NCI-H2171 (cell line): ENCODE measurements at regions not wholly inside any gene's neighbourhood (a gene's known extent, or its start where the extent isn't known, plus 50 kb on each side); places are given as distances from the start of the nearest gene placed in this dataset.

Source experiments
- DNase-seq: peaks from one replicate; lab custom pipeline; 2025; lab: John Stamatoyannopoulos, UW

DNA sequence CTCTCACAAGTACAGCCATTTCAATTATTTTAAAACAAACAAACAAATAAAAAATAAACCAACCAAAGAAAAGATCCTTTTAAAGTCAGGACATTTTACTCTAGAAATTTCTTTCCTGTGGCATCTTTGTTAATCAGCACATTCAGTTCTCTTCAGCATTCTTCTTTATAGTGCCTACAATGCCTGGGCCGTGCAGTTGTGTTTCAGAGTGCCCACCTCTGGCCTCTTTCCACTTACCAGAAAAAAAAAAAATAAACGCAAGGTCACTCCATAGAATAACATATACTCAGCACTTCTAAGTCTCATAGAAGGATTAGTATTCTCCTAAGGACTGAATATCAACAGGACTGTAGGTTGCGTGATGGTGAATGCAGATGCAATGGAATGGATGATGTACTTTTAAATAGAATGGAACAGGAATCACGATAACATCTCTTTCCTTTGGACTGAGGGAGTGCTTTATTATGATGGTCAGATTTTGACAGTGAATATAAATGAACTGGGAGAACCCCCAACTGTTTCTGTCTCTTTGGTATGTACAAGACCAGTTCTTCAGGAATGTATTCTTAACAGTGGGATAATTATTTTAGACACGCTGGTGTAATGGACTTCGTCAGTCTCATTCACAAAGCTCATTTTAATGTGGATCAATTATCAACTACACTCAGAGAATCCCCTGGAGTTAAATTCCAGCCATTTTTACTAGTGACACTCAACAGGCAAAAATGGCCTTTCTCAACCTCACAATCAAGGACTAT lies 125.0 kb upstream of the NBEA start:
- no peak for DNase-seq

DNA sequence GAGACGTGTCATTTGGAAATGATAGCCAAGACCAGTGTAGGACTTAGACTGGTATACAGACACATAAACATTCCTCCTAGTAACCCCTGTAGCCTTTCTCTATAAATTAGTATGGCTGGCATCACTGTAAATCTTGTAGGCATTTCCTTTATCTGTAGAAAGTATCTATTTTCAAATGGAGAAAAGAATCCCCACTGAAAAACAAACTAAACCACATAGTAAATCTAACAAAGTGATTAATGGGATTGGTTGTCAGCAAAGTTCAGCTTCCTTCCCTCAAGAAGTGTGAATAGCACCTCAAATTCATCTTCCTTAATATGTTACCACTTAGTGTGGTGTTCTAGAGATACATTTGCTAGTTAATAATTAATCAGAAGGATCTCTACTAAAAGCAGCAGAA lies 119.4 kb upstream of the NBEA start:
- no peak for DNase-seq

DNA sequence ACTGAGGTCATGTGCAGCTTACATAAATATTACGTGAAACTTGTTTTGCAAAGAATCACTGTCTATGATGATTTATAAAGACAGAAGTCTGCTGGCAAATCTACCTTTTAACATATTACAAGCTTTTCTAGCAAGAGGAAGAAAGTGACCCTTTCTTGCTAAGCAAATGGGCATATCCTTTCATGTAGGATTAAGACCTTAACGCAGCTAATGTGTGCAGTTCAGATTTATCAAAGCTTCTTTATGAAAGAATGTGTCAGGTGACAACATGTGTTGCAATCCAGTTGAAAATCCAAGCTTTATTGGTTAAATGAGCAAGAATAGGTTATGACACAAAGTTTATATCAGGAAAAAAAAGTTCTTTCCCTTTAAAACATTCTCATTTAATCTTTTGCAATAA lies 115.6 kb upstream of the NBEA start:
- no peak for DNase-seq

DNA sequence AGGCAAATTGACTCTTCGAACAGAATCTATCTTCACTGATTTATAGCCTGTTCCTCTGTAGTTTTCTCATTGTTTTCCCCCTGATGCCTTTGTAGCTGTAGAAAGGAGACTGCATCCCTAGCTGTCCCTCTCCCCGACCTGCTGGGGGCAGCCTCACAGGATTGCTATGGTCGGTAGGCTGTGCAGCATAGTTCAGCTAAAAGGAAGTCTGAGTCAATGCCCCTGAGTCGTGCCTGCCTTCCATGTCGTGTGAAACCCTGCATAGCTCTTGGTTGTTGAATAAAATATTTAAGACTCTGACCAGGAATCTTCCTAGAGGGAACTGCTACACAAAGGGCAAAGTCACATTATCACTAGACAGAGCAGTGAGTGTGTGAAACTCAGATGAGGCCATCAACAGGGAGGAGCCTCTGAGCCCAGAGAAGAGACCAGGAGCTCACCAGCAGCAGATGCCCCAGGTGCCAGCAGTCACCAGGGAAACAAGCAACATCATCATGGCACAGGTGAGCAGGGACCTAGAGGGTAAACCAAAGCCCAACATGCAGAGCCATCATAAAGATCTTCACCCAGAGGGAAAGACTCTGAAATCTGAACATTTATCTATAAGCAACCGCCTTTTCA lies 108.4 kb upstream of the NBEA start:
- DNase-seq = no peak

DNA sequence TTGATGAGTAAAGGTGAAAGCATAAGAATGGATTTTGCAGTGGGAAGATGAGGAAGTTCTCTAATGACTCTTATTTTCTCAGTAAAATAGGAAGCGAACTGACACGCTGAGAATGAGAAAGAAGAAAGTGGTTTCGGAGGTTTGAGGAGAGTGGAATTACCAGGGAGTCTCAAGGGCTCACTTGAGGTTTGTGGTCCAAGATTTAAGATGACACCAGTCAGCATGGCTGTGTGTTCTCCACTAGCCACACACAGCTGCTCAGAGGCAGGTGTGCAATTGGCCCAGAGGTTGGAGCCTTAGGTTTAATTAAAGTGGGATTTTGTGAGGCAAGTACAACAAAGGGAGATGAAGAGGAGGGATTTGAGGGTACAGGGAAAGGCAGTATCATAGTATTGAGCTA lies 99.6 kb upstream of the NBEA start:
- no peak for DNase-seq

DNA sequence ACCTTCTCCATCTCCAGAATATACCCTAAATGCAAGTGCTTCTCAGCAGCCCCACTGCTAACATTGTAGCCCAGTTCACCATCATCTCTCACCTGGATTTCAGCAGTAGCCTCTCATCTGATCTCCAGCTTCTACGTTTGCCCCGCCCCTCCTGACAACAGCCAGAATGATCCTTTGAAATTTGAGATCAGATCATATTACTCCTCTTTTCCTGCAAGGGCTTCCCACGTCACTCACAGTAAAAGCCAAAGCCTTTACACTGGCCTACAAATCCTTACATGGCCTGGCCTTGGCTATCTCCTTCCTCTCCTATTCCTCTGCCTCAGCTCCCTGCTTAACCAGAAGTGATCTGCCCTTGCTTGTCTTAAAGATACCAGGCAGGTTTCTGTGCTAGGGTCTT lies 94.3 kb upstream of the NBEA start:
- no peak for DNase-seq

DNA sequence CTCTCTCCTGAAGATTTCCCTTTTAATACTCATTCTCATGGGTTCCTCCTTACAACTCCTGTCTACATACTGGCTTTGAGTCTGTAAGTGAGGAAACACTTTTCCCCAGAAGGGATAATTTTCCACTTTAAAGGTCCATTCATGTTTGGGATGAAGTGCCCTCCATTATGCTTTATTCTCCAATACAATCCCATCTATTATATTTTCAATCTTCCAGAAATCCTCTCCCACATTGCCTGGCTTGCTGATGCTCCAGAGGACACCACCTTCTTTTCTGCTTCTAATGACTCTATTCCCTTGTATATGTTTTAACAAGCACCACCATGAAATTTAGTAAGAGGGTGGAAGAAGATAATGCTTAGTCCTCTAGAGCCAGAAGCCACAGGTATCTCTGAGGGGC lies 92.7 kb upstream of the NBEA start:
- no peak for DNase-seq

DNA sequence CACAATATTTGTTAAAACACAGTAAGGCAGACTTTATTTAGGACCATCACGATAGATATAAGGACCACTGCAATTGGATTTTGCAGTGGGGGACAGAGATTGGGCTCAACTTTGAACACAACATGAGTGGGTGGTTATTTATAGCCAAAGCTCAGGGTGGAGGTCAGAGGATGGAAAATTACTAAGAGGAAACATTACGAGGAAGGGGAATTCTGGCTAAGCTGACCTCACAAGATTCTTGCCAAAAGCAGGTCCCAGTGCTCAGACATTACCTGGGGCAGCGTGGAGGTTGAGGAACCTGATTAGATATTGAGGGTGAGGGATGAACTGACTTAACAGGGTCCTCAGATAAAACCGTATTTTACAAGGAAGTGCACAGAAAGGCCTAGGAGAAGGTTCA lies 88.9 kb upstream of the NBEA start:
- no peak for DNase-seq

DNA sequence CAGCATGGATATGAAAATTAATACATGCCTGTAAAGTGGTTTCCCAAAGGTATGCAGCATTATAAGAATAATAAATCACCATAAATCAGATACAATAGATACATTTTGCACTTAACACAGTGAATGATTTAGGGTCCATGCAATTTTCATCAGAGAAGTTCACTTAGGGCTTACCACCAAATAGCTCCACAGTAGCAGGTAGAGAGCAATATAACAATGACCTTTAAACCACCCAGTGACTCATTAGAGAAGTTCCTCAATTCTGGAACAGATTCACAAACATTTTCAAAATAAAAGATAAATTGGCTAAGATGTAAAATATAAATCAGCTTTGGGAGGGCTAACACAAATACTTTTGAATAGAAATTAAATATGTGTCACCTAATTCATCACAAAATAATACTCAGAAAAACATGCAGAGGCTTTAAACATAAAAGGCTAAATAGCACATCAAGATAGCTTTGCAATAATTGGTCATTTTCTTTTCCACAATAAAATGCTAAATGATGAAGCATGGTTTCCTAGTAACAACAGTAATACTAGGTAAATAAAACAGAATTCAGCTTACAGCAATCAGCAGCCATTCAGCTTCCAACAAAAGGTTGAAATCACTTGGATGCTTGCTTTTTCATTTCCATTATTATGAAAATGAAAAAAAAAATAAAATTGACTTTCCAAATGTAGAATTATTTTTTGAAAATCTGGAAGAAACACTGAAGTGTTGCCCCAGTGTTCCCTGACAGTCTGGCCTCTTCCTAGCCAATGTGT lies 84.3 kb upstream of the NBEA start:
- DNase-seq = no peak

DNA sequence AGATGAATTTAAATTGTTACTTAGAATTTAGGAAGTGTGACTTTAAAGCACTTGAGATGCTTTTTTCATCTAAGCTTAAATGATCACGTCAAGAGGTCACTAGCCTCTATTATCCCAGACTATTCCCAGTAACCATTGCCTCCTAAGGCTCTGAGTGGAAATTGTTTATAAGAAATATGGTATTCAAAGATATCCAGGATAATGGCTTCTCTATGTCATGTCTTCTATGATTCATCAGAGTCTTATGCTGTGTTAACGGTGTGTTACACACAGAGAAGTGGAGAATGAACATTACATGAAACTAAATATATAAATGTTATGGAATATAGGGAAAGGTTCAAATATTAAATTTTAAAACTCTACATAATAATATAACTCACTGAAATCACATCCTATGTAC lies 79.8 kb upstream of the NBEA start:
- DNase-seq = no peak

DNA sequence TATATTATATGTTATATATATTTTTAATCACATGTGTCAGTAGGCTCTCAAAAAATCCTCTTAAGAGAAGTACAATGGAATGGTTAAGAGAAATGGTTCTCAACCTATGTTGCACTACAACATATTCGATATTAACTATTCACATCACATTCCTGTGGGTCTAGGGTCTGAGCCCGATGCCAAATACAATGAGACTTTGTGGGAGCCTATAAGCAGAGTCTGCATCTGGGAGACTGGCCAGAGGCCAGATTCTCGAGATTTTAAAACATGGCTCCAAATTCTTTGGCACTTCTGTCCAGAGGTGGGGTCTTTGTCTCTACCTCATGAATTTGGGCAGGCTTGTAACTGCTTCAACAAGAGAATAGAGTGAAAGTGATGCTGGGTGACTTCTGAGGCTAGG lies 79.4 kb upstream of the NBEA start:
- no peak for DNase-seq

DNA sequence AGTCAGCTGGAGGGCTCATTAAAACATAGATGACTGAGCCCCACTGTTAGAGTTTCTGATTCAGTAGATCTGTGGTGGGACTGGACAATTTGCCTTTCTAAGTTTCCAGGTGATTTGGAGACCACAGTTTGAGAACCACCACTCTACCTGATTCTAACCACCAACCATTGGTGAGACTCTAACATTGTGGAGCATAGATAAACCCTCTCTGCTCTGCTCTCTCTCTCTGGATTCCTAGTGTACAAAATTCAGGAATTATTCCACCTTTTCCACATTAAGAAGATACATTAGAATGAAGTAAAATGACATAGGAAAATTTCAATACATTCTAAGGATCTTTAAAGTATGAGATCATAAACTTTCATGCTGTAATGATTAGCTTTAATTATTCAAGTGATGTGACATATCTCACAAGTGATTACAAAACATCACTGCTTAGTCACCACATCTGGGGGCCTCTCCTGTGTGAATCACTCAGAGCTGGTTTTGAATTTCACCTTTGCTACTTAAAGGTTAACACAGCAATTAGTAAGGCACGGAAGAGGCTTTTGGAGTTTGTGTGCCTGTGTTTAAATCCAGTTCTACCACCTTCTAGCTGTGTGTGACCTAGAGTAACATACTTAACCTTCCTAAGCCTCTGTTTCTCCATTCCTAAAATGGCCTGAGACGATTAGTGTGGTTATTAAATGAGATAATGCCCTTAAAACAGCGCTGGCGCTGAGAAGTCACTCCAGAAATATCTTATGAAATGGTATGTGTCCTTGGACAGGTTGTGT lies 78.5 kb upstream of the NBEA start:
- peak; percentile 10 for DNase-seq

DNA sequence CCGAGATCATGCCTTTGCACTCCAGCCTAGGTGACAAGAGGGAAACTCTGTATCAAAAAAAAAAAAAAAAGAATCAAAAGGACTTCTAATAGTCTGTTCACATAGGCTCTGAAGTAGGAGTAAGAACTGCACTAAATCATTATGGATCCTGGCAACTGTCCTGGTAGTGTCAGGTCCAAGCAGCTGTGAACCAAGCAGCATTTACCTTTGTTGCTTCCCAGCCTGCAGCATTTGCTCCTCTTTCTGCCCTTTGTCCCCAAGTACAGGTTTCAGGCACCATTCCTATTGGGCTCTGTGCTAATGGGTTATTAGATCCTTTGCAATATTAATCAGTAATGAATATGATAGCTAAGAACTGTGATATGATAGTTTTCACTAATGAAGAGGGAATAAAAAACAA lies 77.4 kb upstream of the NBEA start:
- DNase-seq = no peak

DNA sequence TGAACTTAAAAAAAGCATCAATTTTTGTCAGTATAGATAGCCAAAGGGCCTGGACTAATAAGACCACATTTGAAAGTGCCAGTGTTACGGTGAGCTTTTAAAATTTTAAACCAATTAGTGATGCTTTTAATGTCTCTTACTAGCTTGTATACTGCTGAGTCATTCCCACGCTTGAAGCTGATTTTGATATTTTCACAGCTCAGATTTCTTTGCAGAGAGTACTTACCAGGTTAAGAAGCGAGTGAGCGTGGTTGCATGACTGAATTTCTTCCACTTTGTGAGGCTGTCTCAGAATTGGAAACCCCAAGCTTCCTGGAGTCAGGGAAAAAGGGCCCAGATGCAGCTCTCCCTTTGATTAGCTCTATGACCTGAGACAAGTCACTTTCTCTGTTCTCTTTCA lies 74.5 kb upstream of the NBEA start:
- DNase-seq = no peak

DNA sequence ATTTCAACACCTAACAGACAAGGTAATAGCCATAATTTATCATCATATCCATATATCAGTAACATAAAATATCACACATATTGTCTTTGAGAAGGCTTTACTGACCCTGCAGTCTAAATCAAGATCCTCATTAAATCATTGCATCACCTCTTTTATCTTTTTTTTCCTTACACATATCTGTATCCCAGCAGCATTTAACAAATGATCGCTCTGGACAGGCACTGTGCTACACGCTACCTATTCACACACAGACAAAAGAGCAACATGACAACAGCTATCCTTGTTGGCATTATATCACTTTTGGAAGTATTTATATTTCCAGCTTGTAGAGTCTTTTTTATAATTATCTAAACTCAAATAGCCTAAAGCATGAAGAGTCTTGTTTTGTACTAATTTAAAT lies 73.3 kb upstream of the NBEA start:
- no peak for DNase-seq

DNA sequence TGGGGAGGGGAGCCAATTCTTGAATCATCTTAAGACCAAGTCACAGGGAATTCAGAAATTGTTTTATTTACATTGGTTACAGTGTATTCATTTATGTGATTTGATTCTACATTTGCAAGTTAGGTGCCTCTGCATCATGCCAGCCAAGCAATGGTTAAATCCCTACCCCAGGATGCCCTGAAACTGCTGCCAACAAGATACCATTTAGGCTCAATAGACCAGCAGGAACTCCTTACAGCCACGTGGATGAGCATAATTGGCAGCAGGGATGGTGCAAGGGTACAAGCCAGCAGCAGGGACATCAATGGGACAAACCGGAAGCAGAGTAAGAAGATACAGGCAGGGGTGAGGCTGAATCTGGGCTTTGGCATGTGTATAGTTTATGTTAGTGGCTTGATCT lies 72.4 kb upstream of the NBEA start:
- no peak for DNase-seq

DNA sequence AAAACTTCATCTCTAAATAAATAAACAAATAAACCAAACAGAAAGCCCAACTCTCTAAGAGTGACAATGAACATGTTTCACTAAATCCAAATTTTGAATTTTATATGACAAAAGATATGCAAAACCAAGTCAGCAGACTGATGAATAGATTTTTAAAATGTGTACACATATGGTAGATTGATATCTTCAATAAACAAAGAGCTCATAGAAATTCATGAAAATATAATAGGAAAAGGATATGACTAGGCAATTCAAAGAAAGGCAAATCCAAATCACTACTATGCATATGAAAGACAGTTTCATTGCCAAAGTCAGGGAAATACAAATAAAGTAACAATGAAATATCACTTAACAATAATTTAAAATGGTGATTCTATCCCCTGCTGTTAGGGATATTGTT lies 63.7 kb upstream of the NBEA start:
- DNase-seq = no peak

DNA sequence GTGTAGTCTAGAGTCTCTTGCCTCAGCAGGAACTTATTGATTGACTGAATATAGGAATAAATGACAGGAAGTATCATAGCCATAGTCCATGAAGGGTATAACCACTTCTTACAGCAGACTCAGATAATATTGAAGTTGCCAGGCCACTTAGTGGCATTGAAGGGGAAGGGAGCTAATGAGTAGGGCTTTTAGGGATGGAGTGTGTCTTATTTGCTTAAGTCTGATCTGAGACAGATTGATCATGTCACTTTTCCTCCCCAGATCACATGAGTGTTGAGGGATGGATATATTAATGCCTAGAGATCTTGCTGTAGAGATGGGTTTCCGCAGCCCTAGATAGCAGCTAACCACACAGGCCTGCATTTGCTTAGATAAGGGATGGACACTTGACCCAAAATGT lies 62.2 kb upstream of the NBEA start:
- DNase-seq = no peak

DNA sequence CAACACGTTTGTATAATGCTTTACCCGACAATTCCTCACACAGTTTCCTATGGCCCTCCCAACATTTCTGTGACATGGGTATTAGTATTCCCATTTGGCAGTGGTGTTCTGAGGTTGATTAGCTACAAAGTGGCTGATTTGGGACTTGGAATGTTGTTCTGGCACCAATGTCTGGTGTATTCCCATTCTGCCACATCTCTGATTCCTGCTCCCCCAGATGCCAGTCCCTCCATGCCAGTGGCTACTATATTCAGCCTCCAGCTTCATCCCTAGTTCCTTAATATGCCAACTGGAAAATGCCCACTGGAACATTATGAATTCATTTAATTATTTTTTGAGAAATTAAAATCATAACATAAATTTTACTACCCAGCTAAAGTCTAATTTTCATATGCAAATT lies 60.6 kb upstream of the NBEA start:
- no peak for DNase-seq

DNA sequence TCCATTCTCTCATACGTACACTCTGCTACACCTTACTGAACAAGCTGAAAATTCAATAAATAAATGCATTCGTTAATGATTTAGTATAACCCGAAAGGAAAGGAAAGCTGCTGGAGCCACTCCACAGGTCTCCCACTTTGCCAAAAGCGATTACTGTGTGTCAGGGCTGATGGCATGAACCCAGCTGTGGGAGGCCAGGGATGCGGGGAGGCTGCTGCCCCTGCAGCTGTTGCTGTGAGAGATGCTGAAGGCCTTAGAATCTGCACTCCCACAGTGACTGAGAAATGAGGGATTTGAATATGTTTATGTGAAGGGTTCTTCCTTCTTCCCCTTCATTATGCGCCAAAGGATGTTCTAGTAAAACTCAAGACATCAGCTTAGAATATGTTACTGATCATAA lies 58.7 kb upstream of the NBEA start:
- no peak for DNase-seq

DNA sequence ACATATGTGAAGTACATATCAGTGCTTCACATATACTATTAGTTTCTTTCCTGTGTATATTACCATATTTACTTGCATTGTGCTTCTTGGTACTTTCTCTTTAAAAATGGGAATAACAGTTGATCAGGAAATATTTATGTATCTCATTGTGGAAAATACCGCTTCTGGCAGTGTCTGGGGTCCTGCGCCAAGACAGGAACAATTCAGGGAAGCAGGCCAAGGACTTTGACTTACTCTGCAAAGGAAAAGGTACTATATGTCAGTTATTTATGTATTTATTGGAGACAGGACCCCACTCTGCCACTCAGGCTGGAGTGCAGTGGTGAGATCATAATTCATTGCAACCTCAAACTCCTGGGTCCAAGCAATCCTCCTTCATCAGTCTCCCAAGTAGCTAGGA lies 57.7 kb upstream of the NBEA start:
- no peak for DNase-seq

DNA sequence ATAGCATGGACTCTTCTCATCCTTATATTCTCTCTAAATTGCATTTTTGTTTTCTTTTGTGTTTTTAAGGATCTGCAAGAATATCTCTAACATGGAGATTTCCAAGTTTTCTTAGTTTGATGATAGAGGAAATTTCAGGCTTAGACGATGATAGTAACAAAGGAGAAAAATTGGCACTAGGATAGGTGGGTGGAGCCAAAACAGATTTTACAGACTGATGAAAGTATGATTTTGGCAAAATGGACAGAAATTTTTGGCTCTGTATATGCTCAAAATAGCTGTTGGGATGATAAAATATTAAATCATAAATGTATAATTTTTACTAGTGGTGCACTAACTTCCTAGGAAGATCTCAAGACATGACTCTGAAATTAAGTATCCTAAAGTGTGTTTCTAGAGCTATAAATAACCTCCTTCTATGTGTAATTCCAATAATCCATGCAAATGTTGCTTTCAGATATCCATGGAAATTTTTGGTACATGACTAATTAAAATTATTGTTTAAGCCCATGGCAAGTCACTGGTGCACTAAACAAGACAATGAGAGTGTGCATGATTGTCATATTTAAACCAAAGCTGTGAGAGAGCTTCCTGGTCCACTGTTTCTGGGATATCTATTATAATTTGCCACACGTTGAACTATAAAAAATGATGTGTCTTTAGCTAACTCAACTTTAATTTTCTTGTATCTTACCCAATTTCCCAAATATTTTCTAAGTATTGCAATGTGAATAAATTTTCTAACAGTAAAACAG lies 55.8 kb upstream of the NBEA start:
- DNase-seq = no peak
